IMR-90 (cell line): ENCODE measurements at regions not wholly inside any gene's neighbourhood (a gene's known extent, or its start where the extent isn't known, plus 50 kb on each side); places are given as distances from the start of the nearest gene placed in this dataset.

Experiments used
- BHLHE40 ChIP-seq: fragments of 150-350 bp; IDR thresholded peaks from 2 replicates; pipeline ENCODE4 v1.6.1; 2016; ENCODE audit warnings: mild to moderate bottlenecking, low read depth, low read length
- CEBPB ChIP-seq: IDR thresholded peaks from 2 replicates; pipeline ENCODE4 v1.6.1; 2012; ENCODE audit warnings: low read depth, low read length, improper control_type of control experiment
- CHD1 ChIP-seq: IDR thresholded peaks from 2 replicates; pipeline ENCODE4 v1.6.1; 2012; ENCODE audit warnings: low read depth, low read length, improper control_type of control experiment
- CTCF ChIP-seq: conservative IDR thresholded peaks from 2 replicates; pipeline ENCODE4 v1.5.1; 2012; ENCODE audit warnings: mild to moderate bottlenecking, low read depth, low read length, improper control_type of control experiment
- MAFK ChIP-seq: IDR thresholded peaks from 2 replicates; pipeline ENCODE4 v1.6.1; 2012; ENCODE audit warnings: low read depth, low read length, improper control_type of control experiment
- MAZ ChIP-seq: IDR thresholded peaks from 2 replicates; pipeline ENCODE4 v1.6.1; 2012; ENCODE audit warnings: low read depth, mild to moderate bottlenecking, low read length, improper control_type of control experiment, moderate library complexity, borderline replicate concordance
- NFE2L2 ChIP-seq: fragments of 150-350 bp; IDR thresholded peaks from 2 replicates; pipeline ENCODE4 v1.6.1; 2016; ENCODE audit warnings: low read depth, mild to moderate bottlenecking, low read length
- POLR2A ChIP-seq: IDR thresholded peaks from 2 replicates; pipeline ENCODE4 v1.6.1; 2012; ENCODE audit warnings: mild to moderate bottlenecking, low read depth, low read length
- RAD21 ChIP-seq: IDR thresholded peaks from 2 replicates; pipeline ENCODE4 v1.6.1; 2012; ENCODE audit warnings: low read length, improper control_type of control experiment
- RFX5 ChIP-seq: IDR thresholded peaks from 2 replicates; pipeline ENCODE4 v1.8.0; 2012; ENCODE audit warnings: low read depth, mild to moderate bottlenecking, low read length, moderate library complexity
- SMC3 ChIP-seq: fragments of 150-350 bp; IDR thresholded peaks from 2 replicates; pipeline ENCODE4 v1.6.1; 2016; ENCODE audit warnings: low read depth, mild to moderate bottlenecking, antibody characterized with exemption, low read length, moderate library complexity
- TF ChIP-seq, protein P1 (sequence below): fragments of 150-350 bp; IDR thresholded peaks from 2 replicates; pipeline ENCODE4 v1.6.1; 2017; ENCODE audit warnings: mild to moderate bottlenecking, antibody characterized with exemption, low read length, low read depth

GRCh38 chr2:150346806-150347205 lies 140.7 kb downstream of the RND3 start:
- no peak for TF ChIP-seq POLR2A
- TF ChIP-seq CEBPB: no peak
- TF ChIP-seq CTCF: no peak
- no peak for TF ChIP-seq RFX5
- no peak for TF ChIP-seq SMC3
- TF ChIP-seq NFE2L2: no peak
- TF ChIP-seq RAD21: no peak
- no peak for TF ChIP-seq MAZ
- TF ChIP-seq, protein P1, sequence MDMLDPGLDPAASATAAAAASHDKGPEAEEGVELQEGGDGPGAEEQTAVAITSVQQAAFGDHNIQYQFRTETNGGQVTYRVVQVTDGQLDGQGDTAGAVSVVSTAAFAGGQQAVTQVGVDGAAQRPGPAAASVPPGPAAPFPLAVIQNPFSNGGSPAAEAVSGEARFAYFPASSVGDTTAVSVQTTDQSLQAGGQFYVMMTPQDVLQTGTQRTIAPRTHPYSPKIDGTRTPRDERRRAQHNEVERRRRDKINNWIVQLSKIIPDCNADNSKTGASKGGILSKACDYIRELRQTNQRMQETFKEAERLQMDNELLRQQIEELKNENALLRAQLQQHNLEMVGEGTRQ: no peak
- TF ChIP-seq MAFK: no peak
- no peak for TF ChIP-seq BHLHE40
- TF ChIP-seq CHD1: no peak
